Fibroblast of lung (primary cell): ENCODE measurements at regions not wholly inside any gene's neighbourhood (a gene's known extent, or its start where the extent isn't known, plus 50 kb on each side); places are given as distances from the start of the nearest gene placed in this dataset.

Source experiments
- DNase-seq, 2 donors: peaks; one replicate each; pipeline versions ENCODE4 v3.0.0 to v3.0.0-alpha.2; 2010; ENCODE audit warnings: low read depth in 2 of 2
- H2AFZ ChIP-seq: 2 replicates; pipeline ENCODE4 v1.5.1; 2012; ENCODE audit warnings: low read length, control low read depth, inconsistent platforms
- H3K27ac ChIP-seq: 2 replicates; pipeline ENCODE4 v1.5.1; 2011; ENCODE audit warnings: low read length, control low read depth; ENCODE audit not compliant: insufficient read depth
- H3K27me3 ChIP-seq: 2 replicates; pipeline ENCODE4 v1.5.1; 2011; ENCODE audit warnings: mild to moderate bottlenecking, low read length; ENCODE audit not compliant: control insufficient read depth, insufficient read depth
- H3K36me3 ChIP-seq: 2 replicates; pipeline ENCODE4 v1.5.1; 2011; ENCODE audit warnings: low read length; ENCODE audit not compliant: control insufficient read depth, insufficient read depth
- H3K4me1 ChIP-seq: 2 replicates; pipeline ENCODE4 v1.5.1; 2011; ENCODE audit warnings: low read length; ENCODE audit not compliant: control insufficient read depth, insufficient read depth; ENCODE audit errors: extremely low read depth
- H3K4me2 ChIP-seq: 2 replicates; pipeline ENCODE4 v1.5.1; 2011; ENCODE audit warnings: low read length, control low read depth; ENCODE audit not compliant: insufficient read depth; ENCODE audit errors: extremely low read depth
- H3K4me3 ChIP-seq, 4 experiments: fragments of 200-600 bp in 1 of 4; sonication (generic) in 1 of 4; replicated peaks in 1 of 4; 2 replicates each; pipeline ENCODE4 v1.5.1; 2011 to 2016; ENCODE audit warnings: low read length in 4 of 4, low read depth in 3 of 4, mild to moderate bottlenecking in 3 of 4, control low read depth in 2 of 4, inconsistent platforms in 1 of 4, mixed read lengths in 1 of 4; ENCODE audit not compliant: insufficient read depth in 1 of 4; ENCODE audit errors: control extremely low read depth in 1 of 4
- H3K79me2 ChIP-seq: 2 replicates; pipeline ENCODE4 v1.5.1; 2012; ENCODE audit warnings: mild to moderate bottlenecking, low read length, inconsistent platforms; ENCODE audit not compliant: control insufficient read depth, insufficient read depth
- H3K9ac ChIP-seq: 2 replicates; pipeline ENCODE4 v1.5.1; 2011; ENCODE audit warnings: mild to moderate bottlenecking, low read length, control low read depth; ENCODE audit not compliant: insufficient read depth
- H3K9me3 ChIP-seq: 2 replicates; pipeline ENCODE4 v1.5.1; 2012; ENCODE audit warnings: low read depth, low read length; ENCODE audit not compliant: control insufficient read depth, insufficient read depth
- H4K20me1 ChIP-seq: 2 replicates; pipeline ENCODE4 v1.5.1; 2011; ENCODE audit warnings: low read length; ENCODE audit not compliant: control insufficient read depth, insufficient read depth; ENCODE audit errors: extremely low read depth
- EZH2 ChIP-seq: IDR thresholded peaks from 2 replicates; pipeline ENCODE4 v1.5.1; 2012; ENCODE audit warnings: low read length, control low read depth, mild to moderate bottlenecking; ENCODE audit errors: missing control alignments
- TF ChIP-seq, protein P1 (sequence below), 2 donors: IDR thresholded peaks in 1 of 2; conservative IDR thresholded peaks in 1 of 2; 1 replicate in 1 of 2; 2 replicates in 1 of 2; pipeline ENCODE4 v1.5.1; 2011 to 2012; ENCODE audit warnings: low read length in 2 of 2, control low read depth in 1 of 2, inconsistent platforms in 1 of 2, low read depth in 1 of 2, mild to moderate bottlenecking in 1 of 2

DNA sequence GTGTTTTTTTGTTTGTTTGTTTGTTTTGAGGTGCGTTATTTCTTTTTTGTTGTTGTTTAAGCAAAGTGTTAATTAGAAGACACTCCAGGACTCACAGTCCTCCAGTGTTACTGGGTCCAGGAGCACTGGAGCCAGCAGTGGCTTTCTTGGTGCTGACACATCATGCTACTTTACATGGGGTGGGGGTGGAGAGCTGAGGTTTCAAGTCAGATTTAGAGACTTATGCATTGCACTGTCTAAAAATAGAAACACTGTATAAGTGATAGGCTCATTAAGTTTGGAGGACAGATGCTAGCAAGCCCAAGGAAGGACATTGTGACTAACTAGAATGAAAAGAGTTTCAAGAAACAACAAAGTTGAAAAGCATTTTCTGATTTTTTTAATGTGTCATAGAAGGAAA lies 2209.2 kb downstream of the MAT2B start:
- no peak overlapping the region for H2AFZ ChIP-seq
- H3K4me1 ChIP-seq: no peaks in the 10 kb centered on the region
- TF ChIP-seq, protein P1, sequence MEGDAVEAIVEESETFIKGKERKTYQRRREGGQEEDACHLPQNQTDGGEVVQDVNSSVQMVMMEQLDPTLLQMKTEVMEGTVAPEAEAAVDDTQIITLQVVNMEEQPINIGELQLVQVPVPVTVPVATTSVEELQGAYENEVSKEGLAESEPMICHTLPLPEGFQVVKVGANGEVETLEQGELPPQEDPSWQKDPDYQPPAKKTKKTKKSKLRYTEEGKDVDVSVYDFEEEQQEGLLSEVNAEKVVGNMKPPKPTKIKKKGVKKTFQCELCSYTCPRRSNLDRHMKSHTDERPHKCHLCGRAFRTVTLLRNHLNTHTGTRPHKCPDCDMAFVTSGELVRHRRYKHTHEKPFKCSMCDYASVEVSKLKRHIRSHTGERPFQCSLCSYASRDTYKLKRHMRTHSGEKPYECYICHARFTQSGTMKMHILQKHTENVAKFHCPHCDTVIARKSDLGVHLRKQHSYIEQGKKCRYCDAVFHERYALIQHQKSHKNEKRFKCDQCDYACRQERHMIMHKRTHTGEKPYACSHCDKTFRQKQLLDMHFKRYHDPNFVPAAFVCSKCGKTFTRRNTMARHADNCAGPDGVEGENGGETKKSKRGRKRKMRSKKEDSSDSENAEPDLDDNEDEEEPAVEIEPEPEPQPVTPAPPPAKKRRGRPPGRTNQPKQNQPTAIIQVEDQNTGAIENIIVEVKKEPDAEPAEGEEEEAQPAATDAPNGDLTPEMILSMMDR (conservative IDR thresholded peaks at IDR 0.05 in 1 of 2, IDR thresholded peaks at IDR 0.05 in 1 of 2; ENCODE audit: low read depth in 1 of 2, low read length in 2 of 2): no peak
- no peak for TF ChIP-seq EZH2
- no peak for DNase-seq
- H3K9ac ChIP-seq: no peak overlapping the region
- no peaks in the 10 kb centered on the region for H3K27me3 ChIP-seq
- no peaks in the 10 kb centered on the region for H3K36me3 ChIP-seq
- H3K79me2 ChIP-seq: no peaks in the 10 kb centered on the region
- no peaks in the 10 kb centered on the region for H3K9me3 ChIP-seq
- no peak overlapping the region for H3K27ac ChIP-seq
- no peak overlapping the region for H3K4me2 ChIP-seq
- no peaks in the 10 kb centered on the region for H4K20me1 ChIP-seq
- H3K4me3 ChIP-seq: no peak overlapping the region

DNA sequence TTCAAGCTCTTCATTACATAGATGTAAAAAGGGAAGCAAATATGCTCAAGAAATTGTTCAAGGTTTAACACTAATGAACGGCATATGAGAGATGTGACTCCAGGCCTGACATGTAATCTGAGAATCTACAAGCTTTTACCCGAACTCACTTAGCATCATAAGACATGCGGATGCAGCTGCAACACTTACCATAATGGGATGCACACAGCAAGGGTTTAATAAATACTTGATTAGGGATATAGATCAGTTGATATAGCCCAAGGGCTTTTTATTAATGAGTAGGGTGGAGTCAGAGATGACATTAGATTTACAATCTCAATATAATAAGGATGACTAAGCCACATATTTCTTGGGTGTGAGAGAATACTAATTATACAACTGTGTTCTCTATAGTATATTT lies 2215.5 kb downstream of the MAT2B start:
- Histone ChIP-seq H3K27ac (no peak overlapping the region), H3K27me3 (no peaks in the 10 kb centered on the region), H3K79me2 (no peaks in the 10 kb centered on the region), H4K20me1 (no peaks in the 10 kb centered on the region), H2AFZ (no peak overlapping the region), H3K9me3 (no peaks in the 10 kb centered on the region), H3K4me1 (no peaks in the 10 kb centered on the region), H3K9ac (no peak overlapping the region), H3K4me3 (no peak overlapping the region), H3K36me3 (no peaks in the 10 kb centered on the region), H3K4me2 (no peak overlapping the region)
- DNase-seq: no peak
- TF ChIP-seq EZH2: no peak
- TF ChIP-seq, protein P1 (conservative IDR thresholded peaks at IDR 0.05 in 1 of 2, IDR thresholded peaks at IDR 0.05 in 1 of 2; ENCODE audit: low read depth in 1 of 2, low read length in 2 of 2): no peak

DNA sequence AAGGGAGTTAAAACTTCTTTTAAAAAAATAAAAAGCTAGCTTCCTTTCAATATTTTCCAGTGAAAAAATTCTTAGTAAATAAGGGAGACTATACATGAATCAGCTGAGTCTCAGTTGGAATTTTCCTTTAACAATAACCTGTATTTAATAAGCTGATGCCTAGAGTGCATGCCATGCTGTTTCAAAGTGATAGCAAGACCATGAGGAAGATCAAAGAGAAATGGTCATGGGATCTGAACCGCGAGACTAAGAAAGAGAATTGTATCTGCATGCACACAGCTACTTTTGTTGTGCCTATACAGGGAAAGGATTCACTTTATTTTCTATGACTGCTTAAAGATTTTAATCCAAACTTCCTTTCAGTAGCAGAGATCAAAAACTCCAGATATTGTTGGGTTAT lies 2217.0 kb downstream of the MAT2B start:
- Histone ChIP-seq H3K27ac (no peak overlapping the region), H3K36me3 (no peaks in the 10 kb centered on the region)
- no peak for DNase-seq

More for the DNA sequence above, 2217.0 kb downstream of the MAT2B start:
- no peaks in the 10 kb centered on the region for H3K9me3 ChIP-seq
- no peaks in the 10 kb centered on the region for H3K79me2 ChIP-seq
- H4K20me1 ChIP-seq: no peaks in the 10 kb centered on the region
- H2AFZ ChIP-seq: no peak overlapping the region
- H3K27me3 ChIP-seq: no peaks in the 10 kb centered on the region
- H3K4me1 ChIP-seq: no peaks in the 10 kb centered on the region
- H3K9ac ChIP-seq: no peak overlapping the region
- no peak for TF ChIP-seq EZH2
- TF ChIP-seq, protein P1 (conservative IDR thresholded peaks at IDR 0.05 in 1 of 2, IDR thresholded peaks at IDR 0.05 in 1 of 2; ENCODE audit: low read depth in 1 of 2, low read length in 2 of 2): no peak
- H3K4me3 ChIP-seq: no peak overlapping the region
- no peak overlapping the region for H3K4me2 ChIP-seq
